Stimulated activated CD8-positive, alpha-beta memory T cell treated with anti-CD3 and anti-CD28 coated beads, Interleukin-15, amount 100 ng/mL, for 48 hours (primary cell): ENCODE measurements at regions not wholly inside any gene's neighbourhood (a gene's known extent, or its start where the extent isn't known, plus 50 kb on each side); places are given as distances from the start of the nearest gene placed in this dataset.
A peak's percentile ranks its signal among the peaks of the same experiment; 100 is the strongest.
"Not testable (repeated sequence)": the region's sequence is repeated elsewhere in the genome, so short reads cannot be mapped to it uniquely, and the experiment has no call there.

Experiments
- DNase-seq, 2 donors: peaks; one replicate each; pipeline ENCODE4 v3.0.0-alpha.2; 2020; ENCODE audit warnings: low read depth in 2 of 2

GRCh38 chr20:29427201-29428060 is 1830.0 kb upstream of the DEFB115 start:
- no peak for DNase-seq

GRCh38 chr20:29430531-29430930 is 1826.9 kb upstream of the DEFB115 start:
- DNase-seq: no peak

DNA sequence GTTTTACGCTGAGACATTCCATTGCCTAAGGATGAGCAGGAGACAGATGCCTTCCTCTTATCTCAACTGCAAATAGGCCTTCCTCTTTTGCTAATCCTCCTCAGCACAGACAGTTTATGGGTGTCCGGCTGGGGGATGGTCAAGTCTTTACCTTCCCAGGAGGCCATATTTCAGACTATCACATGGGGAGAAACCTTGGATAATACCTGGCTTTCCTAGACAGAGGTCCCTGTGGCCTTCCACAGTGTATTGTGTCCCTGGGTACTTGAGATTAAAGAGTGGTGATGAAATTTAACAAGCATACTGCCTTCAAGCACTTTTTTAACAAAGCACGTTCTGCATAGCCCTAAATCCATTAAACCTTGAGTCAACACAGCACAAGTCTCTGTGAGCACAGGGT is 1816.7 kb upstream of the DEFB115 start:
- not testable (repeated sequence) for DNase-seq

DNA sequence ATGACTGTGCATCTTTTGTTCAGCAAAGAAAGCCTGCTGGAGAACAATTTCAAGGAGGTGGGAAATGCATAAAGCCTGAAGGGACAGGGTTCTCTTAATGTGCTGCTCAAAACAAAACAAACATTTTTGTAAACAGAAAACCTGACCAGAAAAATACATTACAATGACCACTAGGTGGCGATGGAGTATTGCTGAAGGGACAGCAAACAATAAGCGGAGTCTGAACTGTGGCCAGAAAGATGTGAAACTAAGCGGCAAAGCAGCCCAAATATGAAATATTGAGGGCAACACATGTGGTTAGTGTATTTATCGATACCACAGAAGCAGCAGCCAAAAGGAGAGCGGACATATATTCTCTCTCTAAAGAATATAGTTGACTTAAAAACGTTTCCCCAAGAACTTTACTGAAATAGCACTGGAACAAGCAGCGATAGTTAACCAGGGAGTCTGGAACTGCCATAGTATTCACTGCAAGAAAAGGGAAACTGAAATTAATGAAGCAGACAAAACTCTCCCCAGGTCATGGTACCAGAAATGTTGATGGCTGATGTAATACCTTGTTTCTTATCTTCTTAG is 1814.2 kb upstream of the DEFB115 start:
- DNase-seq: not testable (repeated sequence)

DNA sequence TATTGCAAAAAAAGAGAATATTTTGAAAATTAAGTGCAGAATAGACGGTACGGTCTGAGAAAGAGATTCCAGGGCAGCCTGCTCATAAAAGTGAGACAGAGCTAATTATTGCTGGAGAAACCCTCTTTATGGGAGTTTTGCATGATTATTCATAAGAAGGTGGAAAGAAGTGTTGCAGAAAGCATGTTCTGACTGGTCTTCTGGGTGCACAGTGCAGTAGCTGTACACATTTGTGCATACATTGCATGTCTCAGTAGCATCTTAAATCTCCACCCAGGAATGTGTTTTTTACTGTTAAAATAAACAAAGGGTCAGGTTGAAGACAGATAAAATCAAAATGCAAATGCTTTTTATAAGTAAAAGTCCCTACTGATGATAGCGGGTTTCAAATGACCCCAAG is 1813.6 kb upstream of the DEFB115 start:
- DNase-seq: no peak

DNA sequence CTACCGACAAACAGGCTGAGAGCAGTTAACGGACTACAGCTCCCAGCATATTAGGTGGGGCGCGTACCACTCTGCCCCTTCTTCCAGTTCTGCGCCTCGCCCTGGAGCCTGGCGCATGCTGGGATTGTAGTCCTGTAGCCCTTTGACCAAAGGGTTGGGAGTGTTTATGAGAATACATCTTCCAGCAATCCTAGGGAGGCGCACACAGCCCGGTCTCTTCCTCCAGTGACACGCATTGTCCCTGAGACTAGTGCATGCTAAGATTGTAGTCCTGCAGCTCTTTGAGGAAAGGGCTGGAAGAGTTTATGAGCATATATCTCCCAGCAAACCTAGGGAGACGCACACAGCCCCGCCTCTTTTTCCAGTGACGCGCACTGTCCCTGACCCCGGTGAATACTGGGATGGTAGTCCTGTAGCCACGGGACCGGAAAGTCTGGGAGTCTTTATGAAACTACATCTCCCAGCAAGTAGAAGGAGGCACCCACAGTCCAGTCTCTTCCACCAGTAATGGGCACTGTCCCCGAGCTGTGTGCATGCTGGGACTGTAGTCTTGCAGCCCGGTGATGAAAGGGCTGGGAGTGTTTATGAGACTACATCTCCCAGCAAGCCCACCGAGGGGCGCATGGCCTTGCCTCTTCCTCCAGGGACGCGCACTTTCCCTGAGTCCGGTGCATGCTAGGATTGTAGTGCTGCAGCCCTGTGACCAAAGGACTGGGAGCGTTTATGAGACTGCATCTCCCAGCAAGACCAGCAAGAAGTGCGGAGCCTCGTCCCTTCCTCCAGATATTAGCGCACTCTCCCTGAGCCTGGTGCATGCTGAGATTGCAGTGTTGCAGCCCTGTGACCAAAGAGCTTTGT is 1812.2 kb upstream of the DEFB115 start:
- DNase-seq: peak in 1 of 2 donors; percentile 36

- DNase-seq: not testable (repeated sequence)
Measured at GRCh38 chr20:29447517-29448484, 1809.7 kb upstream of the DEFB115 start.

- no peak for DNase-seq
Measured at GRCh38 chr20:29448806-29449470, 1808.5 kb upstream of the DEFB115 start.

GRCh38 chr20:29452186-29452585 is 1805.3 kb upstream of the DEFB115 start:
- DNase-seq: no peak

DNA sequence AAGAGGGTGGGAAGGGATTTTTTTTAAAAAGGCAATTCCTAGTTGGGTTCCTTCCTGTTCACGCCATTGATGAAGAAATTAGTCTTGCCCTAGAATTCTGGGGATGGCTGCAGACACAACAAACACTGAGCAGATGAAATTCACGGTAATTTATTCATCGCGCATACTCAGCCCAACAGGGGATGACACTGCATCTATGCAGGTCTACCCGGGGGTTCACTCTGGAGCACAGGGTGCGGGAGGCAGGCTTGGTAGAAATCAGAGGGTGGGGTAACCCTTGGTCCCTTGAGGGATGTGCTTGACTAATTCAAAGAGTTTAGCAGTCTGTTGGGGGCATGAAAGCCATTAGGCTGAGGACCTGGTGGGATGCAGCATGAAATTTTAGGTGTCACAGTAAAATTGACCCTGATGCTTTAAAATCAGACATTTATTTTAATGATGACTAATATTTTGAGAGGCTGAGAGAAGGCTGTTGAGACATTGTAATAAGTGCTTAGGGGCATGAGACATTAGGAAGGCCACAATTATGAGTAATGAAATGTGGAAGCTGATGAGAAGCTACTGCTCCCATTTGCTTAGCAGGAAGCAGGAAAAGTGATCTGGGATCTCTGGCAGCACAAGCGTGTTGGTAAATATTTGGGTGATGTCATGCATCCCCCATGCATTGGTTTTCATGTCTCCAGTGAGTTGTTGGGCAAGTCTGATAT is 1800.3 kb upstream of the DEFB115 start:
- not testable (repeated sequence) for DNase-seq

- DNase-seq: no peak
Measured at GRCh38 chr20:29472606-29473005, 1784.9 kb upstream of the DEFB115 start.

DNA sequence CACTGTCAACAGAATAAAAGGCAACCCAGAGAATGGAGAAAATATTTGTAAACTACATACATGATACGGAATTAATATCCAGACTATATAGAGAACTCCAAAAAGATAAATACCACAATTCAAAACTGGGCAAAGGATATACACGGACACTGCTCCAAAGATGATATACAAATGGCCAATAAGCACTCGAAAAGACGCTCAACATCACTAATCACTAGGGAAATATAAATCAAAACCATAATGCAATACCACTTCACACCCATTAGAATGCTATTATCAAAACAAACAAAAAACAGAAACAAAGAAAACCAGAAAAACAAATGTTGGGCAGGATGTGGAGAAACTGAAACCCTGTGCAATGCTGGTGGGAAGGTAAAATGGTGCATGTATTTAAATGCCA is 1764.6 kb upstream of the DEFB115 start:
- not testable (repeated sequence) for DNase-seq

- DNase-seq: not testable (repeated sequence)
Measured at GRCh38 chr20:29496767-29497166, 1760.7 kb upstream of the DEFB115 start.

- DNase-seq: peak in 1 of 2 donors; percentile 26
Measured at GRCh38 chr20:29497261-29497671, 1760.2 kb upstream of the DEFB115 start.

GRCh38 chr20:29497684-29498083 is 1759.8 kb upstream of the DEFB115 start:
- not testable (repeated sequence) for DNase-seq

- DNase-seq: not testable (repeated sequence)
Measured at GRCh38 chr20:29500738-29501137, 1756.7 kb upstream of the DEFB115 start.

DNA sequence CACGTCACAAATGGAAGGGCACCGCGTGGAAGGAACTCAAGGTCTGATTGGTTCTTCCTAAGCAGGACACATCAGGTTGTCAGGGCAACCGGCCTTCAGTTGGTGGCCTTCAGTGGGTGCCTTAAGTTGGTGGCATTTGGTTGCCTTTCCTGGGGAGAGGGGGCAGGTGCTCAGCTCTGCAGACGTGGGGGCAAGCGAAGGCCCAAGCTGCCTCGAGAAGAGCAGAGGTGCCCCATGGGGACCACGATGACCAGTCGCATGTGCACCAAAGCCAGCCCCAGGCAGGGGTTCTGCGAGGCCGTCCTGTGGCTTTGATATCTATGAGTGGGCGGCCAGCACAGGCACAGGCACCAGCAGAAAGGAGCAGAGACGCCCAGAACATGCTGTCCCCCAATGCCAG is 1742.8 kb upstream of the DEFB115 start:
- not testable (repeated sequence) for DNase-seq

- not testable (repeated sequence) for DNase-seq
Measured at GRCh38 chr20:29516847-29517246, 1740.6 kb upstream of the DEFB115 start.

DNA sequence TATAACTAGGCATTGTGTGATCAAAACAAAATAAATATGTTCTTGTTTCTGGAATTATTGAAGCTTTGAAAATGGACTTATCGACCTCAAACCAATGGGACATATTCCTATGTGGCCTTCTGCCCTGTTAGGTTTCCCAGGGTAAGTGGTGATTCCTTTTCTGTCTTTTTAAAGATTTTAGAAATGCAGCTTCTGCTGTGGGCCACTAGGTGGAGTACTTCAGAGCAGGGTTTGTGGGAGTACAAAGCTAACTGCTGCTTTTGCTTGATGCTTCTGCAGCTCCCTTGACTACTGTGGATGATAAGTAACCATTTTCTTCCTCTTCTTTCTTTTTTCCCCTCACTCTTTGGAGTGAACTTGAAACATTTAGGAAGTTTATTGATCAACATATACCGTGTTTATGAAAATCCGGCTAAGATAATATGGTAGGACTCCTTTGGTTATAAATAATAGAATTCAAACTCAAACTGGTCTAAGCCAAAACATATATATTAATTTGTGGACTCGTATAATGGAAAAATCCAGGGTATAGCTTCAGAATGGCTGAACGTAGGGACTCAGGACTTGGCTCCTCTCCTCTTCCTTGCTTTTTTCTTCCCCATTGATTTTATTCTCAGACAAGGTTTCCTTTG is 1737.7 kb upstream of the DEFB115 start:
- DNase-seq: not testable (repeated sequence)
